ENCODE measurements at regions not wholly inside any gene's neighbourhood (a gene's known extent, or its start where the extent isn't known, plus 50 kb on each side); places are given as distances from the start of the nearest gene placed in this dataset.

GRCh38 chr5:61651195-61651594 is 319.1 kb downstream of the ZSWIM6 start:
- no peak for FAIRE-seq
- no peak for DNase-seq (ENCODE audit: low spot score)

- no peak for DNase-seq (ENCODE audit: low spot score)
- no peak for FAIRE-seq
Measured at GRCh38 chr5:61652916-61653315, 320.9 kb downstream of the ZSWIM6 start.

GRCh38 chr5:61653807-61654580 is 321.9 kb downstream of the ZSWIM6 start:
- FAIRE-seq: no peak
- DNase-seq (ENCODE audit: low spot score): no peak

- DNase-seq (ENCODE audit: low spot score) (no peak), FAIRE-seq (no peak)
Measured at GRCh38 chr5:61654876-61655275, 322.8 kb downstream of the ZSWIM6 start.

- no peak for FAIRE-seq
Measured at GRCh38 chr5:61657010-61657409, 325.0 kb downstream of the ZSWIM6 start.

GRCh38 chr5:61657686-61658085 is 325.6 kb downstream of the ZSWIM6 start:
- no peak for FAIRE-seq
- no peak for DNase-seq (ENCODE audit: low spot score)

More at GRCh38 chr5:61657010-61657409, 325.0 kb downstream of the ZSWIM6 start:
- DNase-seq (ENCODE audit: low spot score): no peak

- FAIRE-seq (peak; percentile 88), DNase-seq (ENCODE audit: low spot score) (peak; percentile 87)
Measured at GRCh38 chr5:61658592-61659008, 326.5 kb downstream of the ZSWIM6 start.

GRCh38 chr5:61659221-61659696 is 327.2 kb downstream of the ZSWIM6 start:
- FAIRE-seq (no peak), DNase-seq (ENCODE audit: low spot score) (no peak)

- no peak for FAIRE-seq
Measured at GRCh38 chr5:61662670-61663069, 330.6 kb downstream of the ZSWIM6 start.

GRCh38 chr5:61666064-61666621 is 334.1 kb downstream of the ZSWIM6 start:
- DNase-seq (ENCODE audit: low spot score) (no peak), FAIRE-seq (no peak)

More at GRCh38 chr5:61662670-61663069, 330.6 kb downstream of the ZSWIM6 start:
- no peak for DNase-seq (ENCODE audit: low spot score)

GRCh38 chr5:61667525-61668218 is 335.6 kb downstream of the ZSWIM6 start:
- no peak for FAIRE-seq
- DNase-seq (ENCODE audit: low spot score): no peak

- DNase-seq (ENCODE audit: low spot score): no peak
- FAIRE-seq: no peak
Measured at GRCh38 chr5:61669531-61669930, 337.5 kb downstream of the ZSWIM6 start.

- DNase-seq (ENCODE audit: low spot score): no peak
- no peak for FAIRE-seq
Measured at GRCh38 chr5:61670941-61671340, 338.9 kb downstream of the ZSWIM6 start.

GRCh38 chr5:61673007-61673735 is 341.1 kb downstream of the ZSWIM6 start:
- DNase-seq (ENCODE audit: low spot score) (no peak), FAIRE-seq (no peak)

- FAIRE-seq (no peak), DNase-seq (ENCODE audit: low spot score) (no peak)
Measured at GRCh38 chr5:61674378-61674777, 342.3 kb downstream of the ZSWIM6 start.

GRCh38 chr5:61675015-61675692 is 343.1 kb downstream of the ZSWIM6 start:
- no peak for FAIRE-seq
- DNase-seq (ENCODE audit: low spot score): no peak

GRCh38 chr5:61677220-61677619 is 345.2 kb downstream of the ZSWIM6 start:
- DNase-seq (ENCODE audit: low spot score) (no peak), FAIRE-seq (no peak)

- FAIRE-seq (no peak), DNase-seq (ENCODE audit: low spot score) (no peak)
Measured at GRCh38 chr5:61678966-61679365, 346.9 kb downstream of the ZSWIM6 start.

- no peak for FAIRE-seq
- no peak for DNase-seq (ENCODE audit: low spot score)
Measured at GRCh38 chr5:61679562-61679961, 347.5 kb downstream of the ZSWIM6 start.

GRCh38 chr5:61680247-61680646 is 348.2 kb downstream of the ZSWIM6 start:
- FAIRE-seq: peak; percentile 48
- no peak for DNase-seq (ENCODE audit: low spot score)

GRCh38 chr5:61683148-61683547 is 351.1 kb downstream of the ZSWIM6 start:
- no peak for FAIRE-seq
- DNase-seq (ENCODE audit: low spot score): no peak
